ENCODE measurements at regions not wholly inside any gene's neighbourhood (a gene's known extent, or its start where the extent isn't known, plus 50 kb on each side); places are given as distances from the start of the nearest gene placed in this dataset.

GRCh38 chr2:155997538-155997937 lies 335.0 kb downstream of the NR4A2 start:
- Histone ChIP-seq H2BK120ac (ENCODE audit: low read depth, low read length) (no peak overlapping the region), H3K36me3 (replicated peaks in 1 of 2; ENCODE audit: control insufficient read depth in 2 of 2, insufficient read depth in 2 of 2, low read length in 2 of 2) (no peaks in the 10 kb centered on the region), H3K27ac (replicated peaks; ENCODE audit: low read length) (no peak overlapping the region), H2BK12ac (ENCODE audit: low read length) (no peak overlapping the region), H3K79me1 (ENCODE audit: low read depth, low read length) (no peaks in the 10 kb centered on the region), H3K4ac (ENCODE audit: low read length) (no peak overlapping the region), H4K91ac (ENCODE audit: low read depth, low read length, poor library complexity) (no peak overlapping the region), H3K18ac (ENCODE audit: low read length) (no peak overlapping the region), H3K4me1 (ENCODE audit: control insufficient read depth in 2 of 2, insufficient read depth in 1 of 2, low read depth in 1 of 2, low read length in 2 of 2) (no peaks in the 10 kb centered on the region), H2AFZ (ENCODE audit: low read length) (no peak overlapping the region), H3K27me3 (ENCODE audit: control insufficient read depth in 3 of 3, insufficient read depth in 3 of 3, low read depth in 1 of 3, low read length in 3 of 3) (no peaks in the 10 kb centered on the region), H3K9me3 (replicated peaks in 1 of 2; ENCODE audit: control insufficient read depth in 2 of 2, insufficient read depth in 1 of 2, low read depth in 1 of 2, low read length in 2 of 2) (no peaks in the 10 kb centered on the region), H3K9ac (ENCODE audit: low read depth, low read length, poor library complexity) (no peak overlapping the region), H2AK5ac (ENCODE audit: low read depth, low read length) (no peak overlapping the region), H3K4me2 (ENCODE audit: insufficient read depth, low read length, poor library complexity, severe bottlenecking) (no peak overlapping the region), H2BK5ac (ENCODE audit: low read length) (no peak overlapping the region), H3K4me3 (ENCODE audit: low read length in 2 of 2) (no peak overlapping the region), H4K8ac (ENCODE audit: low read depth, low read length) (no peak overlapping the region), H2BK15ac (ENCODE audit: low read length) (no peak overlapping the region), H3K23ac (ENCODE audit: low read depth, low read length, poor library complexity) (no peak overlapping the region), H3K14ac (ENCODE audit: low read length) (no peak overlapping the region)
- no peak for DNase-seq (ENCODE audit: low spot score)
- no CpG with 5 or more reads among the region's 2 CpGs for WGBS, 2 donors (ENCODE audit: extremely low coverage in 2 of 2, insufficient read length in 2 of 2, insufficient replicate concordance in 1 of 2)

DNA sequence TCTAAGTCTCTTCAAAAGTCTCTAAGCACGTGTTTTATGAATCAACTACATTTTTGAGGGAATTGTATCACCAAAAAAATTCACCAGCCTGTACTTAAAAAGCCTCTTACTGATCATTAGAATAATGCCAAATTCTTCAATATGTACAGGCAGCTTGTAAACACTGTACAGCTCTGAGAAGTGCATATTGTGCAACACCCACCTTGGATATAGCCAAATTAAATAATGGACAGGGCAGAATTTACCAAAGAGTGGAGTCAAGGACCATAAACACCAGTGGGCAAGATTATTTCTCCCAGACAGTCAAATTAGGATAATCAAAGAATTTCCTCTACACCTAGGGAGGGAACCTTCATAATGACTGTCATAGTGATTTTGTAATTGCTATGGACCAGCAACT lies 338.2 kb downstream of the NR4A2 start:
- no peak overlapping the region for H3K9ac ChIP-seq (ENCODE audit: low read depth, low read length, poor library complexity)
- H2BK5ac ChIP-seq (ENCODE audit: low read length): no peak overlapping the region
- no peak overlapping the region for H2BK120ac ChIP-seq (ENCODE audit: low read depth, low read length)
- H3K4me3 ChIP-seq (ENCODE audit: low read length in 2 of 2): no peak overlapping the region
- no CpG with 5 or more reads among the region's 1 CpG for WGBS, 2 donors (ENCODE audit: extremely low coverage in 2 of 2, insufficient read length in 2 of 2, insufficient replicate concordance in 1 of 2)
- H2AFZ ChIP-seq (ENCODE audit: low read length): no peak overlapping the region
- H4K91ac ChIP-seq (ENCODE audit: low read depth, low read length, poor library complexity): no peak overlapping the region
- H3K27me3 ChIP-seq (ENCODE audit: control insufficient read depth in 3 of 3, insufficient read depth in 3 of 3, low read depth in 1 of 3, low read length in 3 of 3): no peaks in the 10 kb centered on the region
- no peak overlapping the region for H2BK15ac ChIP-seq (ENCODE audit: low read length)
- no peak overlapping the region for H3K23ac ChIP-seq (ENCODE audit: low read depth, low read length, poor library complexity)
- no peak overlapping the region for H4K8ac ChIP-seq (ENCODE audit: low read depth, low read length)
- no peaks in the 10 kb centered on the region for H3K79me1 ChIP-seq (ENCODE audit: low read depth, low read length)
- H3K4me2 ChIP-seq (ENCODE audit: insufficient read depth, low read length, poor library complexity, severe bottlenecking): no peak overlapping the region
- no peak overlapping the region for H2BK12ac ChIP-seq (ENCODE audit: low read length)
- no peak overlapping the region for H3K18ac ChIP-seq (ENCODE audit: low read length)
- no peaks in the 10 kb centered on the region for H3K4me1 ChIP-seq (ENCODE audit: control insufficient read depth in 2 of 2, insufficient read depth in 1 of 2, low read depth in 1 of 2, low read length in 2 of 2)
- no peak for DNase-seq (ENCODE audit: low spot score)
- no peak overlapping the region for H2AK5ac ChIP-seq (ENCODE audit: low read depth, low read length)
- no peaks in the 10 kb centered on the region for H3K9me3 ChIP-seq (replicated peaks in 1 of 2; ENCODE audit: control insufficient read depth in 2 of 2, insufficient read depth in 1 of 2, low read depth in 1 of 2, low read length in 2 of 2)
- no peak overlapping the region for H3K4ac ChIP-seq (ENCODE audit: low read length)
- H3K27ac ChIP-seq (replicated peaks; ENCODE audit: low read length): no peak overlapping the region
- H3K14ac ChIP-seq (ENCODE audit: low read length): no peak overlapping the region
- H3K36me3 ChIP-seq (replicated peaks in 1 of 2; ENCODE audit: control insufficient read depth in 2 of 2, insufficient read depth in 2 of 2, low read length in 2 of 2): no peaks in the 10 kb centered on the region

DNA sequence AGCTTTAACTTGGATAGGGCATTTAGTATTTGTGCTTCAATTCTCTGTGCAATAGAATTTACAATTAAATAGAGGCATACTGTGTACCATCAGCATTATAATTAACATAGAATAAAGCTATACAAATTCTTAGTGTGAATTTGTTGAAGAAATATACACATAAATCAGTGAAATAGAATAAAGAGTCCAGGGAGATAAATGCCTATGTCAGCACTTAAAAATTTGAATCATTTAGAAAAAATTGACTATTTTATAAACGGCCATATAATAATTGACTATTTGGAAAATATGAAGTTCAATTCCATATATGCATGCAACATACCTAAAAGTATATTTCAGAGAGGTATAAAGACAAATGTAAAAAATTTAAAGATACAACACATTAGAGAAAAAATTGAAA lies 348.7 kb downstream of the NR4A2 start:
- no peak overlapping the region for H3K23ac ChIP-seq (ENCODE audit: low read depth, low read length, poor library complexity)
- no peak overlapping the region for H2AK5ac ChIP-seq (ENCODE audit: low read depth, low read length)
- H4K8ac ChIP-seq (ENCODE audit: low read depth, low read length): no peak overlapping the region
- no peak overlapping the region for H2AFZ ChIP-seq (ENCODE audit: low read length)
- no peak overlapping the region for H4K91ac ChIP-seq (ENCODE audit: low read depth, low read length, poor library complexity)
- H2BK5ac ChIP-seq (ENCODE audit: low read length): no peak overlapping the region
- no peaks in the 10 kb centered on the region for H3K9me3 ChIP-seq (replicated peaks in 1 of 2; ENCODE audit: control insufficient read depth in 2 of 2, insufficient read depth in 1 of 2, low read depth in 1 of 2, low read length in 2 of 2)
- no peak for DNase-seq (ENCODE audit: low spot score)
- no peaks in the 10 kb centered on the region for H3K79me1 ChIP-seq (ENCODE audit: low read depth, low read length)
- H3K27me3 ChIP-seq (ENCODE audit: control insufficient read depth in 3 of 3, insufficient read depth in 3 of 3, low read depth in 1 of 3, low read length in 3 of 3): no peaks in the 10 kb centered on the region
- no peak overlapping the region for H3K14ac ChIP-seq (ENCODE audit: low read length)
- WGBS, 2 donors (ENCODE audit: extremely low coverage in 2 of 2, insufficient read length in 2 of 2, insufficient replicate concordance in 1 of 2): no CpG with 5 or more reads among the region's 1 CpG
- H3K27ac ChIP-seq (replicated peaks; ENCODE audit: low read length): no peak overlapping the region
- no peak overlapping the region for H3K4me2 ChIP-seq (ENCODE audit: insufficient read depth, low read length, poor library complexity, severe bottlenecking)
- H2BK12ac ChIP-seq (ENCODE audit: low read length): no peak overlapping the region
- H2BK15ac ChIP-seq (ENCODE audit: low read length): no peak overlapping the region
- H3K4ac ChIP-seq (ENCODE audit: low read length): no peak overlapping the region
- H3K9ac ChIP-seq (ENCODE audit: low read depth, low read length, poor library complexity): no peak overlapping the region
- H2BK120ac ChIP-seq (ENCODE audit: low read depth, low read length): no peak overlapping the region
- no peaks in the 10 kb centered on the region for H3K36me3 ChIP-seq (replicated peaks in 1 of 2; ENCODE audit: control insufficient read depth in 2 of 2, insufficient read depth in 2 of 2, low read length in 2 of 2)
- peaks cover 3 to 10% of the 10 kb centered on the region in 2 donors for H3K4me1 ChIP-seq (ENCODE audit: control insufficient read depth in 2 of 2, insufficient read depth in 1 of 2, low read depth in 1 of 2, low read length in 2 of 2)
- H3K18ac ChIP-seq (ENCODE audit: low read length): no peak overlapping the region
- no peak overlapping the region for H3K4me3 ChIP-seq (ENCODE audit: low read length in 2 of 2)

DNA sequence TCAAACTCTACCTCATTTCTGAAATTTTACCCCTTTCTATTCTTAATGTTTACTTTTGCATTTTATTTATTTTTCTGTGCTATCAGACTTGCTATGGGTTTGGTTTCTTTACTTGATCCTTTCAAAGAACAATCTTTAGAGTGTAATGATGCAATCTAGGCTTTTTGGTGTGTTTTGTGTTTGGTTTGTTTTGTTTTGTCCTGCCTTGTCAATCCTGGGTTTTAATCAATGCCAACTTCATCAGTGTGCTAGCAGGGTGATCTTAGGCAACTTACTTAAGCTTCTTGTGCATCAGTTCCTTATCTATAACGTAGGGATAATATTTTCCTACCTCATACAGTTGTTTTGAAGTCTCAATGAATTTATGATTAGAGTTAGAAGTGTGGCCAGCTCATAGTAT lies 350.4 kb downstream of the NR4A2 start:
- H3K14ac ChIP-seq (ENCODE audit: low read length): no peak overlapping the region
- no peak overlapping the region for H2AK5ac ChIP-seq (ENCODE audit: low read depth, low read length)
- no peak overlapping the region for H3K27ac ChIP-seq (replicated peaks; ENCODE audit: low read length)
- H3K4ac ChIP-seq (ENCODE audit: low read length): no peak overlapping the region
- no peak overlapping the region for H2BK120ac ChIP-seq (ENCODE audit: low read depth, low read length)
- H2AFZ ChIP-seq (ENCODE audit: low read length): no peak overlapping the region
- peaks cover 2 to 3% of the 10 kb centered on the region in 2 donors for H3K4me1 ChIP-seq (ENCODE audit: control insufficient read depth in 2 of 2, insufficient read depth in 1 of 2, low read depth in 1 of 2, low read length in 2 of 2)
- no peak overlapping the region for H3K23ac ChIP-seq (ENCODE audit: low read depth, low read length, poor library complexity)
- H3K18ac ChIP-seq (ENCODE audit: low read length): no peak overlapping the region
- H3K36me3 ChIP-seq (replicated peaks in 1 of 2; ENCODE audit: control insufficient read depth in 2 of 2, insufficient read depth in 2 of 2, low read length in 2 of 2): no peaks in the 10 kb centered on the region
- no peaks in the 10 kb centered on the region for H3K9me3 ChIP-seq (replicated peaks in 1 of 2; ENCODE audit: control insufficient read depth in 2 of 2, insufficient read depth in 1 of 2, low read depth in 1 of 2, low read length in 2 of 2)
- no peaks in the 10 kb centered on the region for H3K27me3 ChIP-seq (ENCODE audit: control insufficient read depth in 3 of 3, insufficient read depth in 3 of 3, low read depth in 1 of 3, low read length in 3 of 3)
- no peak for DNase-seq (ENCODE audit: low spot score)
- H3K4me2 ChIP-seq (ENCODE audit: insufficient read depth, low read length, poor library complexity, severe bottlenecking): no peak overlapping the region
- H3K9ac ChIP-seq (ENCODE audit: low read depth, low read length, poor library complexity): no peak overlapping the region
- H2BK15ac ChIP-seq (ENCODE audit: low read length): no peak overlapping the region
- no peak overlapping the region for H4K91ac ChIP-seq (ENCODE audit: low read depth, low read length, poor library complexity)
- H2BK12ac ChIP-seq (ENCODE audit: low read length): no peak overlapping the region
- no peak overlapping the region for H2BK5ac ChIP-seq (ENCODE audit: low read length)
- no CpG with 5 or more reads among the region's 1 CpG for WGBS, 2 donors (ENCODE audit: extremely low coverage in 2 of 2, insufficient read length in 2 of 2, insufficient replicate concordance in 1 of 2)
- no peak overlapping the region for H3K4me3 ChIP-seq (ENCODE audit: low read length in 2 of 2)
- H3K79me1 ChIP-seq (ENCODE audit: low read depth, low read length): no peaks in the 10 kb centered on the region
- no peak overlapping the region for H4K8ac ChIP-seq (ENCODE audit: low read depth, low read length)

Measured in neuronal stem cell (in vitro differentiated cells).